ENCODE measurements at regions not wholly inside any gene's neighbourhood (a gene's known extent, or its start where the extent isn't known, plus 50 kb on each side); places are given as distances from the start of the nearest gene placed in this dataset.

DNA sequence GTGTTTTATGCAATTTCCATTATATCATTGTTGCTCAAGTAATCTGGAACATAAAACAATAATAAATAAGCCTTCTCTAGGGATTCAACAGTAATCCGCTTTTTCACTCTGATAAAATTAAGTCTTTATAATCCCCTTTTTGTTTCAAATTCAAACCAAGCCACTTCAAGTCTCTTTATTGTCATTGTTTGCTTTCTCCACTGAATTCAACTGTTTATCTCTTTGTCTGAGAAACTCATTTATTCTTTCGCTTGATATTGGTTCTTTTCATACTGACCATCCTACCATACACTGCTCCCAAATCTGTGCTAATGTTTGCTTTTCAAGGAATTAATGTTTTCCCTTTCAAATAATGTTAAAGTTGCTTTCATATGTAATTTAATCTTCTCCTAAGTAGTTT, 550.4 kb upstream of the PCDH15 start:
- H2BK5ac ChIP-seq (ENCODE audit: low read depth, low read length, poor library complexity) = no peak overlapping the region
- H3K4me3 ChIP-seq (ENCODE audit: low read depth, low read length) = no peak overlapping the region
- no peak overlapping the region for H3K18ac ChIP-seq (ENCODE audit: low read length)
- H4K8ac ChIP-seq (ENCODE audit: low read depth, low read length) = no peak overlapping the region
- no peak overlapping the region for H2AFZ ChIP-seq (ENCODE audit: insufficient read depth, low read length, poor library complexity)
- H3K79me2 ChIP-seq (ENCODE audit: control insufficient read depth, insufficient read depth, low read length, poor library complexity) = no peaks in the 10 kb centered on the region
- whole genome bisulfite sequencing (ENCODE audit: extremely low coverage, insufficient coverage, insufficient read length) = no CpG with 5 or more reads among the region's 2 CpGs
- no peaks in the 10 kb centered on the region for H3K9me3 ChIP-seq (ENCODE audit: insufficient read depth, low read depth, low read length)
- no peak overlapping the region for H3K14ac ChIP-seq (ENCODE audit: low read length)
- no peak overlapping the region for H3K4ac ChIP-seq (ENCODE audit: low read depth, low read length)
- no peak overlapping the region for H3K23ac ChIP-seq (ENCODE audit: low read length)
- DNase-seq = no peak
- H3K79me1 ChIP-seq (ENCODE audit: low read length) = no peaks in the 10 kb centered on the region
- H3K9ac ChIP-seq (ENCODE audit: low read length) = no peak overlapping the region
- H3K4me2 ChIP-seq (ENCODE audit: low read length) = no peak overlapping the region
- H4K91ac ChIP-seq (ENCODE audit: low read depth, low read length) = no peak overlapping the region
- no peak overlapping the region for H3K27ac ChIP-seq (ENCODE audit: low read depth, low read length)
- no peak overlapping the region for H4K12ac ChIP-seq (ENCODE audit: low read depth, low read length)
- H2BK120ac ChIP-seq (ENCODE audit: insufficient read depth, low read length, poor library complexity) = no peak overlapping the region
- H3K4me1 ChIP-seq (ENCODE audit: control insufficient read depth in 1 of 2, insufficient read depth in 2 of 2, low read length in 2 of 2) = no peaks in the 10 kb centered on the region
- H2BK12ac ChIP-seq (ENCODE audit: low read length) = no peak overlapping the region
- no peaks in the 10 kb centered on the region for H3K27me3 ChIP-seq (ENCODE audit: insufficient read depth, low read length)
- no peaks in the 10 kb centered on the region for H3K36me3 ChIP-seq (ENCODE audit: control insufficient read depth in 1 of 2, insufficient read depth in 2 of 2, low read length in 2 of 2)
- H2AK5ac ChIP-seq (ENCODE audit: low read length) = no peak overlapping the region

DNA sequence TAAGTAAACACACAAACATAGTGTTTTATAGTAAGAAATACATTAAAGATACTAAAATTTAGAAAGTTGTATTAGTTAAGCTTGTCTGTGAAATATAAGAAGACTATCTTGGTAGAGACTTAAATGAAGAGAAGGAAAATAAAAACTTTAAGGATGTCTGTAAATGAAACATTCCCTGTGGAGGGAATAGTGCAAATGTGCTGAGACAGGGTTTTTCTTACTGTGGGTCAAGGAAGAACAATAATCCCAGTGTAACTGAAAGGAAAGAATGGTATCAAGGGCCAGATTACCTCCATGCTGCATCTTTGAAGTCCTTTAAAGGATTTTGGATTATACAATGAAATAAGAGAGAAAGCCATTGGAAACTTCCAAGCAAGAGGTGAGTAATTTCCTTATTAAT, 547.5 kb upstream of the PCDH15 start:
- H4K91ac ChIP-seq (ENCODE audit: low read depth, low read length) = no peak overlapping the region
- H3K14ac ChIP-seq (ENCODE audit: low read length) = no peak overlapping the region
- no peak overlapping the region for H3K18ac ChIP-seq (ENCODE audit: low read length)
- H3K23ac ChIP-seq (ENCODE audit: low read length) = no peak overlapping the region
- H2AFZ ChIP-seq (ENCODE audit: insufficient read depth, low read length, poor library complexity) = no peak overlapping the region
- no peak overlapping the region for H3K9ac ChIP-seq (ENCODE audit: low read length)
- no peaks in the 10 kb centered on the region for H3K9me3 ChIP-seq (ENCODE audit: insufficient read depth, low read depth, low read length)
- H3K4me1 ChIP-seq (ENCODE audit: control insufficient read depth in 1 of 2, insufficient read depth in 2 of 2, low read length in 2 of 2) = no peaks in the 10 kb centered on the region
- no peak overlapping the region for H3K4me3 ChIP-seq (ENCODE audit: low read depth, low read length)
- H2BK12ac ChIP-seq (ENCODE audit: low read length) = no peak overlapping the region
- no peak for DNase-seq
- no peaks in the 10 kb centered on the region for H3K27me3 ChIP-seq (ENCODE audit: insufficient read depth, low read length)
- H3K79me1 ChIP-seq (ENCODE audit: low read length) = no peaks in the 10 kb centered on the region
- no peak overlapping the region for H2AK5ac ChIP-seq (ENCODE audit: low read length)
- H2BK120ac ChIP-seq (ENCODE audit: insufficient read depth, low read length, poor library complexity) = no peak overlapping the region
- no peaks in the 10 kb centered on the region for H3K79me2 ChIP-seq (ENCODE audit: control insufficient read depth, insufficient read depth, low read length, poor library complexity)
- no peak overlapping the region for H4K8ac ChIP-seq (ENCODE audit: low read depth, low read length)
- H3K36me3 ChIP-seq (ENCODE audit: control insufficient read depth in 1 of 2, insufficient read depth in 2 of 2, low read length in 2 of 2) = no peaks in the 10 kb centered on the region
- H3K4ac ChIP-seq (ENCODE audit: low read depth, low read length) = no peak overlapping the region
- no peak overlapping the region for H3K4me2 ChIP-seq (ENCODE audit: low read length)
- no peak overlapping the region for H4K12ac ChIP-seq (ENCODE audit: low read depth, low read length)
- H3K27ac ChIP-seq (ENCODE audit: low read depth, low read length) = no peak overlapping the region
- no peak overlapping the region for H2BK5ac ChIP-seq (ENCODE audit: low read depth, low read length, poor library complexity)

DNA sequence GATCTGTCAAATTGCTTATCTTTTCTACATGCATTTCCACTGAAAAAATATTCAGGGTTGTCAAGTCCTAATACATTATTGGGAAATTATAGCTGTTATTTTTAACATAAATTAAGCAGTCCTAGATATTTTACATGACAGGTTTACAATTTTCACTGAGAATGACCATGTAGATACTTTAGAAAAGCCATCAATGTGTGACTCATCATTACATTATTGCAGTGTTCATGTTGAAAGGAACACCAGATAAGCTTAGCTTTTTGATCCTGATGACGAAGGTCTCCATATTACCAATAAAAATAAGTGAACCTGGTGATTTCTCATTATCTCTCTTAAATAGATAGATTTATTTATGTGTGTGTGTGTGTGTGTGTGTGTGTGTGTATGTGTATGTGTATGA, 529.5 kb upstream of the PCDH15 start:
- H2BK12ac ChIP-seq (ENCODE audit: low read length) = no peak overlapping the region
- H3K27me3 ChIP-seq (ENCODE audit: insufficient read depth, low read length) = no peaks in the 10 kb centered on the region
- H3K4me2 ChIP-seq (ENCODE audit: low read length) = no peak overlapping the region
- no peaks in the 10 kb centered on the region for H3K79me1 ChIP-seq (ENCODE audit: low read length)
- no peak overlapping the region for H4K12ac ChIP-seq (ENCODE audit: low read depth, low read length)
- no peaks in the 10 kb centered on the region for H3K79me2 ChIP-seq (ENCODE audit: control insufficient read depth, insufficient read depth, low read length, poor library complexity)
- no peaks in the 10 kb centered on the region for H3K9me3 ChIP-seq (ENCODE audit: insufficient read depth, low read depth, low read length)
- no peak overlapping the region for H3K9ac ChIP-seq (ENCODE audit: low read length)
- no peak overlapping the region for H2AFZ ChIP-seq (ENCODE audit: insufficient read depth, low read length, poor library complexity)
- DNase-seq = no peak
- H3K23ac ChIP-seq (ENCODE audit: low read length) = no peak overlapping the region
- H3K27ac ChIP-seq (ENCODE audit: low read depth, low read length) = no peak overlapping the region
- H4K91ac ChIP-seq (ENCODE audit: low read depth, low read length) = no peak overlapping the region
- H3K36me3 ChIP-seq (ENCODE audit: control insufficient read depth in 1 of 2, insufficient read depth in 2 of 2, low read length in 2 of 2) = no peaks in the 10 kb centered on the region
- H2BK5ac ChIP-seq (ENCODE audit: low read depth, low read length, poor library complexity) = no peak overlapping the region
- no peak overlapping the region for H3K14ac ChIP-seq (ENCODE audit: low read length)
- H2BK120ac ChIP-seq (ENCODE audit: insufficient read depth, low read length, poor library complexity) = no peak overlapping the region
- no peak overlapping the region for H3K18ac ChIP-seq (ENCODE audit: low read length)
- WGBS (ENCODE audit: extremely low coverage, insufficient coverage, insufficient read length) = no CpG with 5 or more reads among the region's 1 CpG
- H3K4ac ChIP-seq (ENCODE audit: low read depth, low read length) = no peak overlapping the region
- no peaks in the 10 kb centered on the region for H3K4me1 ChIP-seq (ENCODE audit: control insufficient read depth in 1 of 2, insufficient read depth in 2 of 2, low read length in 2 of 2)
- H2AK5ac ChIP-seq (ENCODE audit: low read length) = no peak overlapping the region
- H3K4me3 ChIP-seq (ENCODE audit: low read depth, low read length) = no peak overlapping the region
- H4K8ac ChIP-seq (ENCODE audit: low read depth, low read length) = no peak overlapping the region

DNA sequence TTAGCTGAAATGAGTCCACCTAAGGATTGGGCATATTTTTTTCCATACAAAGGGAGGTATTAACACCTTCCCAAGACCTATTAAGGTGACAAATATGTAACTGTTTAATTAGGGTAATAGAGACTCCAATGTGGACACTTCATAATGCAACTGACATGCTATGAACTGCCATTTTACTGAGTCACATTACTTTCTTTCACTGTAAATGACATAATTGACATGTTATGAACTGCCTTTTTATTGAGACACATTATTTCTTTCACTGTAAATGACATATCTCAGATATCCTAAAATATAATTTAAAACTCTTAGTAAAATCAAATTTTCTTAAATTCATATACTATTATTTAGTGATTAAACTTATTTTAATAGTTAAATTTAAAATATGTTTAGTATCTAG, 528.8 kb upstream of the PCDH15 start:
- no peak overlapping the region for H3K4me2 ChIP-seq (ENCODE audit: low read length)
- no peaks in the 10 kb centered on the region for H3K9me3 ChIP-seq (ENCODE audit: insufficient read depth, low read depth, low read length)
- no peaks in the 10 kb centered on the region for H3K79me2 ChIP-seq (ENCODE audit: control insufficient read depth, insufficient read depth, low read length, poor library complexity)
- H2BK120ac ChIP-seq (ENCODE audit: insufficient read depth, low read length, poor library complexity) = no peak overlapping the region
- H2BK5ac ChIP-seq (ENCODE audit: low read depth, low read length, poor library complexity) = no peak overlapping the region
- no peak overlapping the region for H3K9ac ChIP-seq (ENCODE audit: low read length)
- H2AK5ac ChIP-seq (ENCODE audit: low read length) = no peak overlapping the region
- no peak overlapping the region for H4K12ac ChIP-seq (ENCODE audit: low read depth, low read length)
- no peaks in the 10 kb centered on the region for H3K4me1 ChIP-seq (ENCODE audit: control insufficient read depth in 1 of 2, insufficient read depth in 2 of 2, low read length in 2 of 2)
- no peak overlapping the region for H2AFZ ChIP-seq (ENCODE audit: insufficient read depth, low read length, poor library complexity)
- no peaks in the 10 kb centered on the region for H3K36me3 ChIP-seq (ENCODE audit: control insufficient read depth in 1 of 2, insufficient read depth in 2 of 2, low read length in 2 of 2)
- H3K27ac ChIP-seq (ENCODE audit: low read depth, low read length) = no peak overlapping the region
- H3K23ac ChIP-seq (ENCODE audit: low read length) = no peak overlapping the region
- DNase-seq = no peak
- H3K27me3 ChIP-seq (ENCODE audit: insufficient read depth, low read length) = no peaks in the 10 kb centered on the region
- H4K8ac ChIP-seq (ENCODE audit: low read depth, low read length) = no peak overlapping the region
- H3K79me1 ChIP-seq (ENCODE audit: low read length) = no peaks in the 10 kb centered on the region
- no peak overlapping the region for H3K4me3 ChIP-seq (ENCODE audit: low read depth, low read length)
- no peak overlapping the region for H4K91ac ChIP-seq (ENCODE audit: low read depth, low read length)
- H3K14ac ChIP-seq (ENCODE audit: low read length) = no peak overlapping the region
- H3K4ac ChIP-seq (ENCODE audit: low read depth, low read length) = no peak overlapping the region
- no peak overlapping the region for H2BK12ac ChIP-seq (ENCODE audit: low read length)
- no peak overlapping the region for H3K18ac ChIP-seq (ENCODE audit: low read length)

All from trophoblast cell (in vitro differentiated cells and primary cell).